Inflammatory macrophage (primary cell): ENCODE measurements at regions not wholly inside any gene's neighbourhood (a gene's known extent, or its start where the extent isn't known, plus 50 kb on each side); places are given as distances from the start of the nearest gene placed in this dataset.
"Not testable (repeated sequence)": the region's sequence is repeated elsewhere in the genome, so short reads cannot be mapped to it uniquely, and the experiment has no call there.

Experiments
- DNase-seq, 2 donors: peaks; one replicate each; pipeline ENCODE4 v3.0.0-alpha.2; 2020 to 2022

DNA sequence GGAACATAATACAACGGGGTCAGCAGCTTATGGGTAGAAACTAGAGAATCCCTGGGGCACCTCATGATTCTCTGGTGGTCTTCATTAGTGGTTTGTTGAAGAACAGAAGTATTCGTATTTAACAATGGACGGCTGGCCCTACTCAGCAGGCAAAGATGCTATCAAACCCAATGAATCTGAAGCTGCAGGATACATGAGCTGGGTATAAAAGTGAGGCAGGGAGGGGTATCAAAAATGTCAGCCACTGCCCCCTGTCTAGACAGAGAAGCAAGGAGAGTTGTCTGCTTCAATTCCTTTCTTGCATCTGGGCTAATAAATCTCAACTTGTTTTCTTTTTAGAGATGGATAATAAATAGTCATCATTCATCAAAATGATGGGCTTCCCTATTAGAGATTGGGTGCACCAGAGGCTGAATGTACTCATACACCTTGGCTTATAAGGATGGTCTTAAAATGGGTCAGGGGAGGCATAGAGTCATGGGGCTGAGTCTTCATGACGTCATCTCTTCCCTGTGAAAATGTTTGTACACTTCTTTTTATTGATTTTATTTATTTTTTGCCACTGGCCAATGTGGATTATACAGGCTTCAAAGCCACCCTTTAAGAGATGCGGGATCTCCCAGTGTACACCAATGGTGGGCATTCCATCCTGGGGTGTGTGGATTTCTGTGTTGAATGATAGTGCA lies 259.5 kb downstream of the SHOX start:
- no peak for DNase-seq

DNA sequence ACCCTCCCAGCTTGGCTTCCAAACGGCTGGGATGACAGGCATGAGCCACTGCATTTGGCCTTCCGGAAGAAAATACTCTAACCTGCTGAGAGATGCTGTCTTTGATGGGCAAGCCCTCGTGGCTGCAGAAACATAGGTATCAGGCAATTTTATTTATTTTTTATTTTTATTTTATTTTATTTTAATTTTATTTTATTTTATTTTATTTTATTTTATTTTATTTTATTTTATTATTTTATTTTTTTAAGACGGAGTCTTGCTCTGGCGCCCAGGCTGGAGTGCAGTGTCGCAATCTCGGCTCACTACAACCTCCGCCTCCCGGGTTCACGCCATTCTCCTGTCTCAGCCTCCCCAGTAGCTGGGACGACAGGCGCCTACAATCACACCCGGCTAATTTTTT lies 257.1 kb downstream of the SHOX start:
- not testable (repeated sequence) for DNase-seq

DNA sequence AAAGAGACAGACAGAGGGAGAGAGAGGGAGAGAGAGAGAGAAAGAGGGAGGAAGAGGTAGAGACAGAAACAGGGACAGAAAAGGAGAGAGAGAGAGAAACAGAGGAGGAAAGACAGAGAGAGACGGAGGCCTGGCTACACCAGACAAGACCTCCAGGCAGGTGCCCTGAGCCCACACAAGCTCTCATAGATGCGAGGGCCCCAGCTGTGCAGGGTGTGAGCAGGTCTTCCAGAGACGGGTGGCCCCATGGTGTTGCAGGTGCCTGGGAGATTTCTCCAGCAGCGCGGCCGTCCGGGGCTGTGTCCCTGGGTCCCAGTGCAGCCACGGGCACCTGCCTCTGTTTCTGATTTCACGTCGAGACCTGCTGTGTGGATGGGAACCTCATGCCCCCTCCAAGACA lies 253.0 kb downstream of the SHOX start:
- no peak for DNase-seq

- DNase-seq: not testable (repeated sequence)
These were observed 249.4 kb downstream of the SHOX start for GRCh38 chrX:879756-880698.

GRCh38 chrX:874061-874460 lies 243.5 kb downstream of the SHOX start:
- DNase-seq: no peak

- no peak for DNase-seq
These were observed 242.4 kb downstream of the SHOX start for GRCh38 chrX:873016-873415.

GRCh38 chrX:872090-872489 lies 241.5 kb downstream of the SHOX start:
- no peak for DNase-seq

GRCh38 chrX:871626-872025 lies 241.0 kb downstream of the SHOX start:
- DNase-seq: no peak

GRCh38 chrX:867966-868647 lies 237.5 kb downstream of the SHOX start:
- DNase-seq: no peak

- no peak for DNase-seq
These were observed 236.9 kb downstream of the SHOX start for GRCh38 chrX:867502-867901.

DNA sequence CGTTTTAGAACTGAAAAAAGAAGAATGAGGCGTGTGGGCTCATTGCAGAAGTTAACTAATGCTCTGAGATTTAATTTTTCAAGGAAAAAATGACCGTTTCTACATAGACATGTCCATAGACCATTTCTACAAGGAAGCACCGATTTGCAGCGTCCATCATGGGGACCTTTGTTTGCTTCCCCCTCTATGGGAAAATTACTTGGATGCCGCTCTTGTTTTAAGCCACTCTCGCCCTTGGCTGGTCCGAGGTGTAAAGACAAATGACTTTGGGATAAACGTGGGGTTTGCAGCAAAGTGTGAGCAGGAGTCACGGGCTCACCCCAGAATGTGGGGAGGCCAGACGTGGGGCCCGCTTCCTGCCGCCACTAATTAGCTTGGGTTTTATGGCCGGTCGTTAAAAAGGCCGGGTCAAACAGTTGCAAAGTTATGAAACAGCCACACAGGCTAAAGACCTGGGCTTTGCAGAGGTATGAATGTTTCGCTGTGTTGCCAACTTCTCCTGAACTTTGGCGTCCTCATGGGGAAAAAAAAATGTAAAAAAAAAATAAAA lies 235.9 kb downstream of the SHOX start:
- no peak for DNase-seq

DNA sequence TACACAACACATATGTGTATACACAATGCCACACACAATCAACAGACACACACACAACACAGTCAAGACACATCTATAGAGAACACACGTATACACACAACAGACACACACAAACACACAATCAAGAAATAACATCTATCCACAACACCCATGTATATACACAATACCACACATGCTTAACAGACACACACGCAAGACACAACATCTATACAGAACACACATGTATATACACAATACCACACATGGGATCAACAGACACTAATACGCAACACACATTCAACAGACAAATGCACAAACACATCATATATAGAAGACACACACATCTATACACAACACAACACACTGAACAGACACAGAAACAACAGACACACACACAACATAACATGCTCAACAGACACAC lies 234.8 kb downstream of the SHOX start:
- DNase-seq: no peak

DNA sequence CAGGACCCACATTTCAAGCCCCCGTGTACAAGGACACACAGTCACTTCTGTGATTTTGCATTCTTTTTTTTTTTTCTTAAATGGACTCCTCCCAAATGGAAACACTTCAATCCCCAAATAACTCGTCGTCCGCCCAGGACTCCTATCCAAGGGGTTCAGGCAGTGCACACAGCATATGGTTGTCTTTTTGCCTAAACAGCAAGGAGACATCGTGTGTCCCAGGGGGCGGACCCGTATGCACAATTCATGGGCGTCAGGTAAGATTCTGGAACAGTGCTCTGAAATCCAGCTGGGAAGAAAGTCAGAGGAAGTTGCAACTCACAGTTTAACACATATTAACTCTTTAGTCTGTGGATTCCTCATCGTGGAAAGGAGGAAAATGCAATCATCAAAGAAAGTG lies 231.3 kb downstream of the SHOX start:
- DNase-seq: no peak

DNA sequence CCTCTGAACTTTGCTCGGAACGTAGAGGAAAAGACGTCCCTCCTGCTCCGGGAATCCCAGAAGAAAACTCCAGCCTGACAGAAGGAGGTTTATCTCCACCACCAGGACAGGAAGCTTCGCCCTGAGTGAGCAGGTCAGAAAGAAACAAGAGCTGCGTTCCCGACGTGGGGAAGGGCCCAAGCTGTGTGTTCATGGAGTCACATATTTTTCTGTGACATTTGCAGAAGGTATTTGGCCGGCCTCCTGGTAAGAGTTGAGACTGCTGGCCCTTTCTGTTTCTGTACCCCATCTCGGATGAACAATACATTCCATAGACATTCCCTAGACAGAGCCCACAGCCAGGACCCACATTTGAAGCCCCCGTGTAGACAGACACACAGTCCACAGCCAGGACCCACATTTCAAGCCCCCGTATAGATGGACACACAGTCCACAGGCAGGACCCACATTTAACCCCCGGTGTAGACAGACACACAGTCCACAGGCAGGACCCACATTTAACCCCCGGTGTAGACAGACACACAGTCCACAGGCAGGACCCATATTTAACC lies 230.8 kb downstream of the SHOX start:
- no peak for DNase-seq

DNA sequence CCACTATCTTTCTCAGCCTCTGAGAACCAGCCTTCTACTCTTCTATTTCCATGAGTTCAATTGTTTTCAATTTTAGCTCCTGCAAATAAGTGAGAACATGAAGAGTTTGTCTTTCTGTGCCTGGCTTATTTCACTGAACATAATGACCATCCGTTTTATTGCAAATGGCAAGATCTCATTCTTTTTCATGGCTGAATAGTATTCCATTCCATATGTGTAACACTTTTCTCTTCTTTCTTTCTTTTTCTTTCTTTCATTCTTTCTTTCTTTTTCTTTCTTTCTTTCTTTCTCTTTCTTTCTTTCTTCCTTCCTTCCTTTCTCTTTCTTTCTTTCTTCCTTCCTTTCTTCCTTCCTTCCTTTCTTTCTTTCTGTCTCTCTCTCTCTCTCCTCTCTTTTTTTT lies 228.7 kb downstream of the SHOX start:
- no peak for DNase-seq

DNA sequence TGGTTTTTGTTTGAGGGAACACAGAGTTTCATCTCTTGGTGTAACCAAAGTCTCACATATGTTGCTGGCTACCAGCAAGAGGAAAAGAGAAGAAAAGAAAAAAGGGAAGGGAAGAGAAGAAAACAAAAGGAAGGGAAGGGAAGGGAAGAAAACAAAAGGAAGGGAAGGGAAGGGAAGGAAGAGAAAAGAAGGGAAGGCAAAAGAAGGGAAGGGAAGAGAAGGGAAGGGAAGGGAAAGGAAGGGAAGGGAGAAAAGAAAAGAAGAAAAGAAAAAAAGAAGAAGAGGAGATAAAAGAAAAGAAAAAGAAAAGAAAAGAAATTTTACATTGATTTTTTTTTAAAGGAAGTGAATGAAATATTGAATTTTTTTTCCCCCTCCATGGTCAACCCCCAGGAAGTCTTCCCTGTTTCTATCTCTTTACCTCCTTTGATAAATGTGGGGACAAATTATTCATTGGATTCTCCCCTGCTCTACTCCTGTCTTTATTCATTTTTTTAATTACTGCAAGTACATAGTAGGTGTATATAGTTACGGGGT lies 228.0 kb downstream of the SHOX start:
- no peak for DNase-seq

GRCh38 chrX:857376-857775 lies 226.8 kb downstream of the SHOX start:
- DNase-seq: no peak

- DNase-seq: no peak
These were observed 226.1 kb downstream of the SHOX start for GRCh38 chrX:856566-857290.

DNA sequence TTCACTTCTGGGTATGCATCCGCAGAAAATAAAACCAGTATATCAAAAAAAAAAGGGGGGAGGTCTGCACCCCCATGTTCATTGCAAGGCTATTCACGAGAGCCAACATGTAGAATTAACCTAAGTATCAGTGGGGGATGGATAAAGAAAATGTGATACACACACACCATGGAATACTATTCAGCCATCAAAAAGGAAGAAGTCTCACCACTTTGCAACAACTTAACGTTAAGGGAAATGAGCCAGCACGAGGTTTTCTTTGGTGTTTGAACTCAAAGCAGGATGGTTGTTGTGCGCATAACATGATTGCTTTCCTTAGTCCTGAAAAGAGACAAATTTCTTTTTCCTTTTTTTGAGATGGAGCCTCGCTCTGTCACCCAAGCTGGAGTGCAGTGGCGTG lies 222.7 kb downstream of the SHOX start:
- DNase-seq: no peak

DNA sequence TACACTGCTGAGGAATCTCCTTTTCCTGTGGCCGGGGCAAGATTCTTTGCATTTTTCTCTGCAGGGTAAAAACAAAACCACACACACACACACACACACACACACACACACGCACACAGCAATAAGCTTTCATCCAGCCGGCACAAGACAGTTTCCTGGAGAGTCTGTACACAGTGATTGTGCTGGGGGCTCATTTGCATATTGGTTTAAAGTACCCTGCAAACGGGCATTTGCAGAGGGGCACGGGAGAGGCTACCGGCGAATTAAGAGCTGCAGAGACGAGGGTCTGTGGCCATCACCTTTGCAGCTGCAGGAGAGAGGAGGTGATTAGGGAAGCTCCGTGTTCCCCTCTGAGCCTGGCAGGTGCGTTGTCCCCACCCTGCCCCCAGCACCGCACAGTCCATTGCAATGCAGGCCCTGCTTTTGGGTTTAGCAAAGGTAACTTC lies 219.9 kb downstream of the SHOX start:
- no peak for DNase-seq

DNA sequence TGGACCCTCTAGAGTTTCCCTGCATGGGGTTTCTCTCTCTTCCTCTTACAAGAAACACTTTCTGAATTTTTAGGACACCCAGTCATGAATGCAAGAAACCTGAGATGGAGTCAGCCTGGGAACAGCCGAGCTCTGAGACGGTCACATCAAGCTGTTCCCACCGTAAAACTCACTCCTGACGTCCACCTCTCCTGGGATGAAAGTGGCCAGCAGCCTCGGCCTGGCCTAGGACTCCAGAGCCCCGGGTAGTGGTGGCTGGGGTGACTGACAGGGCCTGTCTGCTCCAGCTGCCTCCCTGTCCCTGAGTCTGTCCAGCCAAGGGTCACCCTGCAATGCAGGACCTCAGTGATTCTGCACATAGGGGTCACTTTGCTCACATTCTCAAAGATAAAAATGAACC lies 217.8 kb downstream of the SHOX start:
- no peak for DNase-seq

DNA sequence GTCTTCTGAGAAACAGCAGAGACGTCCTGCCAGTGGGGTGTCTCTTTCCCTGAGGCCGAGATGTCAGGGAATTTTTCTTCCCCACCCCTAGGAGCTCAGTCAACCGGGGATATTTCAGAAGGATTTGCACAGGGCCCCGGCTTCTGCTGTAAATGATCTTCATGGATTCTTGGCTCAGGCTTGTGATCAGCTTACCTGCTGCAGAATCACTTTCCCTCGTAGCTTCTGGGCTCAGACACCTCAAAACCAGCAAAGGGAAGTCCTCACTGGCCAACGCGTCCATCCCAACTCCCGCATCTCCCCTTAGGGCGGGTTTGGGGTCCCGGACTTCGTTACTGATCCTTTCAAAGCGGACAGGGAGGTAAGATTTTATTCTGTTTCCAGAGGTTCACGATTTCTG lies 212.7 kb downstream of the SHOX start:
- no peak for DNase-seq
